ENCODE measurements at regions not wholly inside any gene's neighbourhood (a gene's known extent, or its start where the extent isn't known, plus 50 kb on each side); places are given as distances from the start of the nearest gene placed in this dataset.
"Not testable (repeated sequence)": the region's sequence is repeated elsewhere in the genome, so short reads cannot be mapped to it uniquely, and the experiment has no call there.

GRCh38 chr16:48105976-48106375 lies 49.8 kb downstream of the ABCC12 start:
- no peak for DNase-seq

- DNase-seq = no peak
Observed at GRCh38 chr16:48105456-48105855, 50.3 kb downstream of the ABCC12 start.

- DNase-seq = no peak
Observed at GRCh38 chr16:48103591-48103990, 52.2 kb downstream of the ABCC12 start.

GRCh38 chr16:48102083-48103008 lies 53.4 kb downstream of the ABCC12 start:
- no peak for DNase-seq

GRCh38 chr16:48101069-48101674 lies 54.6 kb downstream of the ABCC12 start:
- no peak for DNase-seq

- DNase-seq = no peak
Observed at GRCh38 chr16:48099455-48099854, 56.3 kb downstream of the ABCC12 start.

- DNase-seq = no peak
Observed at GRCh38 chr16:48098472-48098871, 57.3 kb downstream of the ABCC12 start.

GRCh38 chr16:48091117-48091516 lies 64.7 kb downstream of the ABCC12 start:
- no peak for DNase-seq

GRCh38 chr16:48089053-48089792 lies 66.6 kb downstream of the ABCC12 start:
- DNase-seq = no peak

GRCh38 chr16:48087639-48088038 lies 68.2 kb downstream of the ABCC12 start:
- no peak for DNase-seq

- no peak for DNase-seq
Observed at GRCh38 chr16:48086422-48086821, 69.4 kb downstream of the ABCC12 start.

GRCh38 chr16:48085729-48086128 lies 70.1 kb downstream of the ABCC12 start:
- no peak for DNase-seq

GRCh38 chr16:48084826-48085225 lies 71.0 kb downstream of the ABCC12 start:
- DNase-seq = no peak

- no peak for DNase-seq
Observed at GRCh38 chr16:48082516-48082915, 73.3 kb downstream of the ABCC12 start.

GRCh38 chr16:48081656-48082055 lies 74.1 kb downstream of the ABCC12 start:
- no peak for DNase-seq

GRCh38 chr16:48076455-48077012 lies 79.3 kb downstream of the ABCC12 start:
- no peak for DNase-seq

GRCh38 chr16:48075398-48075797 lies 80.4 kb downstream of the ABCC12 start:
- DNase-seq = no peak

GRCh38 chr16:48067388-48067787 lies 88.4 kb downstream of the ABCC12 start:
- no peak for DNase-seq

GRCh38 chr16:48064971-48065370 lies 90.8 kb downstream of the ABCC12 start:
- no peak for DNase-seq

GRCh38 chr16:48062681-48063080 lies 93.1 kb downstream of the ABCC12 start:
- DNase-seq = no peak

- DNase-seq = no peak
Observed at GRCh38 chr16:48059936-48060335, 95.9 kb downstream of the ABCC12 start.

GRCh38 chr16:48059190-48059589 lies 96.6 kb downstream of the ABCC12 start:
- not testable (repeated sequence) for DNase-seq

GRCh38 chr16:48057048-48057447 lies 98.7 kb downstream of the ABCC12 start:
- DNase-seq = no peak
